SK-N-SH (cell line): ENCODE measurements at regions not wholly inside any gene's neighbourhood (a gene's known extent, or its start where the extent isn't known, plus 50 kb on each side); places are given as distances from the start of the nearest gene placed in this dataset.

Experiments
- CTCF ChIA-PET: fragments of 300-600, 350-600 bp; formaldehyde crosslinking; extraction: SDS; loops from one replicate; lab custom pipeline; 2021; lab: Yijun Ruan, JAX
- POLR2A ChIA-PET: fragments of 350-600 bp; sonication (Branson Sonifier 250); formaldehyde crosslinking; extraction: SDS; loops from one replicate; lab custom pipeline; 2020; ENCODE audit warnings: antibody characterized with exemption, inconsistent platforms; lab: Yijun Ruan, JAX
- DNase-seq: peaks from one replicate; pipeline ENCODE4 v3.0.0; 2012
- H2AFZ ChIP-seq: fragments of 200-600 bp; sonication (generic); 2 replicates; pipeline ENCODE4 v1.8.1; 2016; ENCODE audit warnings: antibody characterized with exemption, mild to moderate bottlenecking, low read depth
- H3F3A ChIP-seq: fragments of 200-600 bp; sonication (generic); replicated peaks from 2 replicates; pipeline ENCODE3; 2016; ENCODE audit warnings: antibody characterized with exemption, mild to moderate bottlenecking; ENCODE audit not compliant: insufficient read depth
- H3K27ac ChIP-seq, 2 experiments: fragments of 200-500 bp in 1 of 2; fragments of 200-600 bp in 1 of 2; sonication (Bioruptor generic) in 1 of 2; sonication (generic), shearing (Covaris generic) in 1 of 2; 2 replicates each; pipeline versions ENCODE4 v1.5.1 to v1.6.1; 2014 to 2016; ENCODE audit warnings: low read depth in 2 of 2, inconsistent platforms in 1 of 2, low read length in 1 of 2, mild to moderate bottlenecking in 1 of 2, mixed read lengths in 1 of 2
- H3K27me3 ChIP-seq: fragments of 200-600 bp; sonication (generic), shearing (Covaris generic); 2 replicates; pipeline ENCODE4 v1.6.1; 2016; ENCODE audit warnings: mixed run types; ENCODE audit not compliant: insufficient read depth
- H3K36me3 ChIP-seq, 2 experiments: fragments of 200-500 bp in 1 of 2; fragments of 200-600 bp in 1 of 2; sonication (Bioruptor generic) in 1 of 2; sonication (generic) in 1 of 2; replicated peaks in 1 of 2; 2 replicates each; pipeline versions ENCODE3 to v1.5.1; 2014 to 2016; ENCODE audit warnings: low read length in 1 of 2, mild to moderate bottlenecking in 1 of 2; ENCODE audit not compliant: insufficient read depth in 2 of 2, control insufficient read depth in 1 of 2
- H3K4me1 ChIP-seq, 2 experiments: fragments of 200-500 bp in 1 of 2; fragments of 200-600 bp in 1 of 2; sonication (Bioruptor generic) in 1 of 2; sonication (generic), shearing (Covaris generic) in 1 of 2; 2 replicates each; pipeline versions ENCODE4 v1.5.1 to v1.6.1; 2014 to 2016; ENCODE audit warnings: low read depth in 1 of 2, low read length in 1 of 2, mixed run types in 1 of 2; ENCODE audit not compliant: insufficient read depth in 2 of 2, control insufficient read depth in 1 of 2
- H3K4me2 ChIP-seq: fragments of 200-600 bp; sonication (generic), shearing (Covaris generic); 2 replicates; pipeline ENCODE4 v1.6.1; 2017; ENCODE audit warnings: mixed run types
- H3K4me3 ChIP-seq, 2 experiments: fragments of 200-500 bp in 1 of 2; fragments of 200-600 bp in 1 of 2; sonication (Bioruptor generic) in 1 of 2; sonication (generic), shearing (Covaris generic) in 1 of 2; 2 replicates each; pipeline versions ENCODE4 v1.5.1 to v1.8.1; 2014 to 2016; ENCODE audit warnings: low read depth in 2 of 2, inconsistent platforms in 1 of 2, low read length in 1 of 2, mild to moderate bottlenecking in 1 of 2, mixed read lengths in 1 of 2, moderate library complexity in 1 of 2
- H3K79me2 ChIP-seq: fragments of 200-600 bp; sonication (generic); 2 replicates; pipeline ENCODE4 v1.8.1; 2017; ENCODE audit warnings: mild to moderate bottlenecking; ENCODE audit not compliant: insufficient read depth
- H3K9ac ChIP-seq: fragments of 200-600 bp; sonication (generic); 2 replicates; pipeline ENCODE4 v1.6.1; 2017; ENCODE audit warnings: mixed run types
- H3K9me2 ChIP-seq: fragments of 200-600 bp; sonication (generic); 2 replicates; pipeline ENCODE4 v1.6.1; 2017; ENCODE audit warnings: mixed run types
- H3K9me3 ChIP-seq: fragments of 200-600 bp; sonication (generic); 2 replicates; pipeline ENCODE4 v1.6.1; 2017; ENCODE audit warnings: mixed run types, mild to moderate bottlenecking, moderate library complexity
- H4K20me1 ChIP-seq: fragments of 200-600 bp; sonication (generic); 2 replicates; pipeline ENCODE4 v1.6.1; 2017; ENCODE audit warnings: mild to moderate bottlenecking, mixed run types; ENCODE audit not compliant: insufficient read depth
- CTCF ChIP-seq: fragments of 200-600 bp; sonication (generic); IDR thresholded peaks from 2 replicates; pipeline ENCODE4 v1.6.1; 2017; ENCODE audit warnings: antibody characterized with exemption, mild to moderate bottlenecking, moderate library complexity
- EP300 ChIP-seq, 2 experiments: IDR thresholded peaks; 2 replicates each; pipeline versions ENCODE4 v1.4.0 to v1.6.1; 2012; ENCODE audit warnings: borderline replicate concordance in 1 of 2, low read depth in 1 of 2, low read length in 1 of 2
- EZH2phosphoT487 ChIP-seq: fragments of 200-600 bp; sonication (generic); IDR thresholded peaks from 2 replicates; pipeline ENCODE4 v1.6.1; 2017; ENCODE audit warnings: low read depth, mixed run types, mild to moderate bottlenecking, antibody characterized with exemption, moderate library complexity, borderline replicate concordance
- NFIC ChIP-seq: IDR thresholded peaks from 2 replicates; pipeline ENCODE4 v1.4.0; 2012; ENCODE audit warnings: borderline replicate concordance
- POLR2AphosphoS5 ChIP-seq: IDR thresholded peaks from 2 replicates; pipeline ENCODE4 v1.6.1; 2012; ENCODE audit warnings: low read depth, low read length
- RAD21 ChIP-seq: IDR thresholded peaks from 2 replicates; pipeline ENCODE4 v1.6.1; 2012; ENCODE audit warnings: mild to moderate bottlenecking, low read length
- REST ChIP-seq: IDR thresholded peaks from 2 replicates; pipeline ENCODE4 v1.6.1; 2012; ENCODE audit warnings: mild to moderate bottlenecking, low read depth, low read length, moderate library complexity
- RFX5 ChIP-seq: IDR thresholded peaks from 2 replicates; pipeline ENCODE4 v1.6.1; 2012; ENCODE audit warnings: mild to moderate bottlenecking, improper control_type of control experiment, low read length
- WGBS: methylation state at CpG from one replicate; pipeline ENCODE4 v1.1.6; 2017; ENCODE audit warnings: low lambda C conversion rate; 5-methylcytosine and 5-hydroxymethylcytosine counted together

- TF ChIP-seq CTCF: no peak
- no peak for TF ChIP-seq REST
- TF ChIP-seq, all 33 proteins: peak for 12
Observed at GRCh38 chr5:91787718-91788117, 404.6 kb upstream of the ARRDC3 start (continued).

- CTCF ChIA-PET: no interaction called here
- peaks cover 0 to 3% of the 10 kb centered on the region in 2 experiments; a peak in 2 of 4 replicates for H3K4me1 ChIP-seq
- H3K27ac ChIP-seq: no peak overlapping the region
- no peak overlapping the region for H2AFZ ChIP-seq
- H3K9ac ChIP-seq: no peak overlapping the region
- H3K9me2 ChIP-seq: peaks cover 3% of the 10 kb centered on the region; the same call in 1 of the 2 replicates
- H3K9me3 ChIP-seq: no peaks in the 10 kb centered on the region
- H4K20me1 ChIP-seq: no peaks in the 10 kb centered on the region
- H3K36me3 ChIP-seq: no peaks in the 10 kb centered on the region
- H3K4me2 ChIP-seq: no peak overlapping the region
- no peak overlapping the region for H3K4me3 ChIP-seq
- no peak for TF ChIP-seq POLR2AphosphoS5
- TF ChIP-seq RFX5: no peak
- TF ChIP-seq EP300 (IDR thresholded peaks at IDR 0.05; ENCODE audit: borderline replicate concordance in 1 of 2, low read depth in 1 of 2, low read length in 1 of 2): no peak
- TF ChIP-seq EZH2phosphoT487: no peak
- TF ChIP-seq NFIC: no peak
- TF ChIP-seq RAD21: no peak
- TF ChIP-seq REST: no peak
- no peaks in the 10 kb centered on the region for H3K27me3 ChIP-seq
- no peak for DNase-seq
- H3F3A ChIP-seq: no peaks in the 10 kb centered on the region
- 76% methylated on average over 2 of the region's 2 CpGs for WGBS
- POLR2A ChIA-PET: no interaction called here
- H3K79me2 ChIP-seq: no peaks in the 10 kb centered on the region
Observed at GRCh38 chr5:91777671-91778070, 394.6 kb upstream of the ARRDC3 start.
